HEK293T (cell line): ENCODE measurements at regions not wholly inside any gene's neighbourhood (a gene's known extent, or its start where the extent isn't known, plus 50 kb on each side); places are given as distances from the start of the nearest gene placed in this dataset.

Experiments
- BHLHE40 ChIP-seq: fragments of 450-650 bp; IDR thresholded peaks from 2 replicates; pipeline ENCODE4 v1.6.1; 2016; ENCODE audit warnings: mild to moderate bottlenecking, moderate library complexity, borderline replicate concordance
- FOXK2 ChIP-seq: fragments of 450-650 bp; IDR thresholded peaks from 2 replicates; pipeline ENCODE4 v1.6.1; 2016; ENCODE audit warnings: mild to moderate bottlenecking
- HDGF ChIP-seq: fragments of 450-650 bp; IDR thresholded peaks from 2 replicates; pipeline ENCODE4 v1.6.1; 2017; ENCODE audit warnings: antibody characterized with exemption, borderline replicate concordance
- LEF1 ChIP-seq: fragments of 450-650 bp; IDR thresholded peaks from 2 replicates; pipeline ENCODE4 v1.6.1; 2017; ENCODE audit warnings: mild to moderate bottlenecking, borderline replicate concordance
- NFRKB ChIP-seq: fragments of 450-650 bp; IDR thresholded peaks from 2 replicates; pipeline ENCODE4 v1.6.1; 2016; ENCODE audit warnings: mild to moderate bottlenecking, moderate library complexity
- SP1 ChIP-seq: fragments of 450-650 bp; IDR thresholded peaks from 2 replicates; pipeline ENCODE4 v1.6.1; 2017
- TARDBP ChIP-seq: fragments of 450-650 bp; IDR thresholded peaks from 2 replicates; pipeline ENCODE4 v1.6.1; 2016
- ZNF384 ChIP-seq: fragments of 450-650 bp; IDR thresholded peaks from 2 replicates; pipeline ENCODE4 v1.6.1; 2016

GRCh38 chr5:12675959-12676358 is 771.7 kb upstream of the CTNND2 start:
- TF ChIP-seq TARDBP (no peak), LEF1 (no peak), NFRKB (no peak), FOXK2 (no peak), BHLHE40 (no peak), SP1 (no peak), HDGF (no peak), ZNF384 (no peak)
